HG02763 (cell line): ENCODE measurements at regions not wholly inside any gene's neighbourhood (a gene's known extent, or its start where the extent isn't known, plus 50 kb on each side); places are given as distances from the start of the nearest gene placed in this dataset.

Experiments
- ATAC-seq: cut with Tn5 transposase; IDR thresholded peaks from one replicate; pipeline ENCODE4 v1.9.1; 2021; ENCODE audit warnings: mild to moderate bottlenecking, moderate library complexity; ENCODE audit not compliant: unreplicated experiment

GRCh38 chr3:68328049-68328448, 604.3 kb downstream of the TAFA4 start:
- ATAC-seq, result no peak

DNA sequence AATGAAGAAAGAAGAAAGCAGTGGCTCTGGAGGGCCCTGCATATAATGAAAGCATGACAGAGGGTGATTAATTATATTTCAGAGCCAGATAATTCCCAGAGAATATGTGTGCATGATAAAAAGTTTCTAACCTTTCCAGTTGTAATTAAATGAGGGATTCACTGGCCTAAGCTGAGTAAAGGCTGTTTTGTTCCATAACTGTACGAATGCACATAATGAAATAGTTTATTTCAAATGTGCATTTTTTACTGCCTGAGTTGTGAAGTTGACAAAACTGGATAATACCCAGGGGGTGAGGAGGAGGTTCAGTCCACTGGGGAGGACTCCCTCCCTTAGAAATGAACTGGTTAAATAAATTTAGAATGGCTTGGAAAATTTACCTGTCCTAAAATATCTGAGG, 616.4 kb downstream of the TAFA4 start:
- no peak for ATAC-seq

DNA sequence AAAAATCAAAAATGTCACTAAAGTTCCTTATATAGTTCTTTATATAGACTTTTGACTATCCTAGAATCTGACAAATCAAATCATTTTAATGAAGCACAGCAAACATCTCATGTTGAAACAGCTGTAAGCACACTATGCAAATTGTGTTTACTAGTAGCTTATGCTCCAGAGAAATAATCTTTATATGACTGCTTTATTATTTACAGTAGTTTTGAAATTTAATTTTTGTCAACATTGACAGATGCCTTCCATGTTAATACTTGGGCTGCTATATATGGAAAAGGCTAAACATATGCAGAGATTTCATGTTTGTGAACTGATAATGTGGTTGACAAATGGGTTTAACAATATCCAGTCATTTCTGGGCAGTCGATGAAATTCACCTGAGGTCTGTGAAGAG, 616.8 kb downstream of the TAFA4 start:
- ATAC-seq, result no peak

DNA sequence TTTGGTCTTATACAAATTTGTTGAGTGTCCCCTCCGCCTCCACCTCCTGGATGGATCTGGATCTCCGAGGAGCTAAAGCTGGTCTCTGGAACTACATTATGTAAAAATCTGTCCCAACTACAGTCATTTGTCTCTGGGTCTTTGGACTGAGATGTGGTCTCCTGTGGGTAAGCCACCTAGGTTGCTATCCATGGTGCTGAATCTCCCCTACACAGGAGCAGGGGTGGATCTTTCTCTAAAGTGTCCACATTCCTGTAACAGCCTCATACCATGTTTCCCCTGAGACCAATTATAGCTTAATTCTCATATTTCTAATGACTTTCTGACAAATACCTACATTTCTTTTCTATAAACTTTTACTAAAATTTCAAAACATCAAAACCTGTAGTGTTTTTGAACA, 625.8 kb downstream of the TAFA4 start:
- no peak for ATAC-seq

GRCh38 chr3:68295457-68295856, 636.9 kb downstream of the TAFA4 start:
- ATAC-seq, result no peak

GRCh38 chr3:68290333-68290732, 635.9 kb upstream of the SUCLG2 start:
- ATAC-seq, result no peak

GRCh38 chr3:68288085-68288484, 633.7 kb upstream of the SUCLG2 start:
- ATAC-seq, result no peak

DNA sequence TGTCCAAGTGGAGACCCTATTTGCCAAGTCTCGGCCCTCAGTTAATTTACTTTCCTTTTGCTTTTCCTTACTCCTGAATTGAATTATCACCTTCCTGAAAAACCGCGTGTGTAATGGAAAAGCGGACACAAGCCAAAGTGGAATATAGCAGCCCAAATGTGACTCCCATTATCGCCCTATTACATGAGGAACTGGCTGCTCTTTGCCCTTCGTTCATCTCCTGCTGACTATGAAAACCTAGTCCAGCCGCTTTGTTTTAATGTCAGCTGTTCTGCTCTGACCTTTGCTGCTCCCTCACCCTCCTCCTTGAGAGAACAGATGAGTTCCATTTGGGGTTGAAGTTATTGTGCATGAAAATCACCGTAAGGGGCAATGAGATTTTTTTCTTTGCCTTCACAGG, 632.7 kb upstream of the SUCLG2 start:
- ATAC-seq, result no peak

DNA sequence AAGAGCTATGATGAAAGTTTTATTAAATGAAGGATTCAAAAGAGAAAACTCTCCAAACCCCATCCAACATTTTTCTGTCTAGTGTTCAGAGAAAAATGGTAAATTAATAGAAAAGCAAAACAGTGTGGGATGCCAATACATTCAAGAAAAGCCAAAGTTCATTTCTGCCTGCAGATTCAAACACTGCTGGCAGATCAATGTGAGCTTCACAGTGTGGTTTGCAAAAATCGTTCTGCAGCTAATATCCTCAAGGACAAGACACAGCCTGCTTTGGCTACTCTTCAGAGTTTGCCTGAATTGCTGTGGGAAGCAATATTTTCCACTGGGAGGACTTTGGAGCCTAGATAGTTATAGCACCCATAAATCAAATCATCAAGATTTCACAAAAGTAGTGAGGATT, 619.9 kb upstream of the SUCLG2 start:
- ATAC-seq, result no peak

- ATAC-seq, result no peak
These were observed 616.7 kb upstream of the SUCLG2 start for GRCh38 chr3:68271145-68271544.

- ATAC-seq, result no peak
These were observed 602.3 kb upstream of the SUCLG2 start for GRCh38 chr3:68256635-68257223.

GRCh38 chr3:68249265-68249664, 594.9 kb upstream of the SUCLG2 start:
- no peak for ATAC-seq

GRCh38 chr3:68242606-68243005, 588.2 kb upstream of the SUCLG2 start:
- ATAC-seq, result no peak

GRCh38 chr3:68239542-68239941, 585.1 kb upstream of the SUCLG2 start:
- ATAC-seq, result no peak

DNA sequence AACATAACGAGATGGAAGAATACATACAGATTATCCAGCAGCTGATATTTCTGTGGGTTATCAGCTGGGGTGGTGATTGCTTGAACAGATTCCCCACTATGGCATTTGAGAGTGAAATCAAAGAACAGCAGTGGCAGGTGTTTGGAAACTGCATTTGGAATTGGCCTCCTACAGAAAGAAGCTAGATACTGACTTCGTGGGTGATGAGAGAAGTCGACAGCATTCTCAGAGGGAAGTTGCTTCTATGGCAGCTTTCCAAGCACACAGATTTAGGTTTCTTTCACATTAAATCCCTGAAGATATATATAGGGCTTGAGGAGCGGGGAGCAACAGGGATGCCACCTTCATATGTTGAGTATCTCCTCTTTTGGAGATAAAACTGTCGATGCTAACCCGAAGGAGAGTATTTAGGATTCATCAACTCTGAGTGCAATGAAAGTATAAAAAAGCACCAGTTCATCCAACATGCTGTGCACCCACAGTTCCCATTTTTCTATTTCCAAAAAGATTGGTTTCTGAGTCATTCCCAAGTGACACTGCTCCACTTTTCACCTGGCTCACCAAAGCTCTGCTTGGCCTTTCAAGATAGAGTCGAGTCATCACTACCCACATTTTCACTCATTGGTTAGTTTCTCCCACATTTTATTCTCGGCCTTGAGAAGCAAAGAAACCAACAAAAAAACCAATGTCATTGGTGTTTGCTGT, 579.8 kb upstream of the SUCLG2 start:
- no peak for ATAC-seq

DNA sequence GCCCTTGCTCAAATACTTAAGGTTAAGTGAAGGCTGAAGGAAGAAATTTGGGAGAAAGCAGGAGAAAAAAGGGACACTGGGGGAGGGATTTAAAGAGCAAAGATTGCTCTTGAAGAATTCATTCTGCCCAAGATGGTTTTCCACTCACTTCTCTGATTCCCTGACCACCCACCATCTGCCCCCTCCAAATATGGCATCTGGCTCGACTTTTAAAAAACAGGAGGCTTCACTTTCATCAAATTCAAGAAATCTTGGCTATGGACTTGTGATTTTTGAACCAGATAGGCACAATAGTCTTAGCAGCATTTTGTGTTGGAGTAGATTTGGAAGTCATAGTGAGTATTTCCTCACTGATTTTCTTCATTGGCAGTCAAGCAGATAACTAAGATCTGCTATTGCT, 574.4 kb upstream of the SUCLG2 start:
- no peak for ATAC-seq

DNA sequence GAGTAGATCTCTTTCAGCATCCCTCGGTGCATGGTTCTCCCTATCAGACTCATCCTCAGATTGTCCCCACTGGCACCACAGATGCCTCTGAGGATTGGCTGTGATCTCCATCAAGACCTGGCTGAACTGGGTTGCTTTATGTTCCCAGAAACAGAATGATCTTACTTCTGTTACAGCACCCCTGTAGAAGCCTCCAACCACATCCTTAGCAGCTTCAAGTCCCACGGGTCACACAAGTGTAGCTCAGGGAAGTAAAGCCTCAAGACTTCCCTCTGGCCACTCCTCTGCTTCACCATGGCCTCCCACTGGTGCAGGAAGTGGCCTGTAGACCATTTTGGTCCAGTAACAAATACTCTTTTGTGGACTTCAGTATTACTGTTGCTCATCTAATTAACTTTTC, 566.4 kb upstream of the SUCLG2 start:
- ATAC-seq, result no peak

DNA sequence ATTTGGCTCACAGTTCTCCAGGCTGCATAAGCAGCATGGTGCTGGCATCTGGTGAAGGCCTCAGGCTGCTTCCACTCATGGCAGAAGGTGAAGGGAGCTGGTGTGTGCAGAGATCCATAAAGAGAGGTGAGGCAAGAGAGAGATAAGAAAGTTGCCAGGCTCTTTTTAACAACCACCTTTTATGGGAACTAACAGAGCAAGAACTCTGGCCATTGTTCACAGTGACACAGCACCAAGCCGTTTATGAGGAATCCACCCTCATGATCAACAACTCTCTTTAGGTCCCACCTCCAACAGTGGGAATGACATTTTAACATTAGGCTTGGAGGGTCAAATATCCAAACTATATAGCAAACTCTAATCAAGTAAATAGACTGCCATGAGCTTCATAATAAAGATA, 557.2 kb upstream of the SUCLG2 start:
- ATAC-seq, result no peak

DNA sequence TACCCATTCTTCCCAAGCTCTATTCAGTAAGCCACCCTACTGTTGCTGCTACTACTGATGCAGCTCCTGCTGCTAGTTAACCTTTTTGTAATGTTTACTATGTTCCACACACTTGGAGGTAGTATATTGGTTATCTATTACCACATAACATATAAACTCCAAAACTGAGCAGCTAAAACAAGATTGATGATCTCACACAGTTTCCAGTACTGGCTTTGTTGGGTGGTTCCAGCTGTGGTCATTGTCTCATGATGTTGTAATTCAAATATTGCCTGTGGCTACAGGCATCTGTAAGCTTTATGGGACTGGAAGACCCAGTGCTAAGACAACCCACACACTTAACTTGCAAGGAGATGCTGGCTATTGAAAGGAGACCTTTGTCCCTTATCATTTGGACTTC, 556.2 kb upstream of the SUCLG2 start:
- ATAC-seq, result no peak

DNA sequence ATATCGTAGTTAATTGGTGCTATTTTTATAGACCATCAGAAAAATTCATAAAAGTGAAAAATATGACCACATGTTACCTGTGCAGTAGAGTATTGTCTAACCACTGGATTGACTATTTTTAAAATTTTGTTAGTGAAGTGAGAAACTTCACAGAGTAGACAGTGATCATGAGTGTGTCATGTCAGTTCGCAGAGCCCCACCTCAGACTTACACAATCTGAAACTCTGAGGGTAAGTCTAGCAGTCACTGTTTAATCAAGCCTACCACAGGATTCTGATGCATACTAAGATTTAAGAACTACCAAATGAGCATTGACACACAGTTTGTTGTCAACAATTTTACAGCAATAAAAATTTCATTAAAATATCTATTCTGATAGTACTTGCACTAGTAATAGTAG, 552.9 kb upstream of the SUCLG2 start:
- no peak for ATAC-seq

DNA sequence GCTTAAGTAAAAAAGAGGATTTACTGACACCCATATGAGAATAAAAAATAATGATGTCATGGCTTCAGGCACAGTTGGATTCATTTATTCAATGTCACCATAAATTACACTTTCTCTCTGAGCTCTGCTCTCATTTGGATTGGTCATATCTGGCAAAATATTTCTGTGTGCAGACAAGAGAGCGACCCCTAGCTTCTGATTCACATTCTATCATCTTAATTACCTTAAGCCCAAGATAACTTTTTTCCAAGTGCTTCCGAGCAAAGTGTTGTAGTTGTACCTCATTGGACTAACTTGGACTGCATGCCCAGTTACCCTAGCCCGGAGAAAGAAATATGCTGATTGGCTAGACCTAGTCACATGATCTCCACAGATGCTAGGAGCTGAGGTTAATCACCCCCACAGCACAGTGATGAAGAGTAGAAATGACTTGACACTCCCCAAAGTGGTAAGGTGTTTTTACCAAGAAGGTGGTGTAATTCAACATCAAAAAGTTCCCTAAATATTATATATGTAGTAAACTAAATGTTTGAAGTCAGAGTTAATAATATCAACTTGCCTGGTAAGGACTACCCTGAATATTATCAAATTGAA, 552.2 kb upstream of the SUCLG2 start:
- no peak for ATAC-seq

DNA sequence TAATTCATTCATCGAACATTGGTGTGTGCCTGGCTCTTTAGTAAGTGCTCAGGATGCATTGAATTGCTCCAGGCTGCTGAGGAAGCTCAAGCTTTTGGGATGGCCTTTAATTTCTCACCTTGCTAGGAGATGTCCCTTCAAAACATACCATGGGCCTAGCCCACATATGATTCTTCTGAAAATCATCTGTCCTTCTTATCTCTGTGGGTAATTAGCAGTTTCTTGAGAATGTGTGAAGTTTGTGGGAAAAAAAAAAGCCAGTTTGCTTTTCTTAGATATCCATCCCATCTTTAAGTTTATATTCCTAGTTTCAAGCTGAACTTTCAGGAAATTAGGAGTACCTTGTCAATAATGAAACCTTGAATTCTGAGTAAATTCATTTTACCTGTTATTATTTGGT, 532.3 kb upstream of the SUCLG2 start:
- no peak for ATAC-seq

DNA sequence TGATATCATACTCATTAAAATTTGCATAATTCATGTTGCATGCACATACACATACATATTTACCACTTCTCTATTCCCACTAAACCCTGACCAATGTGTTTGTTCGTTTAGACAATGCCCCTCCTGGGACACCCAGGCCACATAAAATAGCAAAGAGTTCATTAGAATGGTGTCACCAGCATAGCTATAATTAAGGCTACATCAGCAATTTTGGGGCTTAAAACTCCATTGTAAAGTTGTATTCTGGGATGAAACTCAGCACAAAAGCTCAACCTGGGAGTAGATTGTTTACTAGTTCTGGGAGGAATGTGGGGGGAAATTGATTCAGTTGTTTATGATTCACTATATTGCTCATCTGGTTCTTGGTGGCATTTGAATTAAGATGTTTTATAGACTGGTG, 522.2 kb upstream of the SUCLG2 start:
- ATAC-seq, result no peak
